ENCODE measurements at regions not wholly inside any gene's neighbourhood (a gene's known extent, or its start where the extent isn't known, plus 50 kb on each side); places are given as distances from the start of the nearest gene placed in this dataset.
"Not testable (repeated sequence)": the region's sequence is repeated elsewhere in the genome, so short reads cannot be mapped to it uniquely, and the experiment has no call there.

GRCh38 chr6:170038251-170038650 lies 252.6 kb downstream of the DLL1 start:
- H3K9me2 ChIP-seq (ENCODE audit: insufficient read depth): no peaks in the 10 kb centered on the region
- no peak overlapping the region; the same call in 1 of the 2 replicates for H3K4me3 ChIP-seq
- 78 to 80% methylated on average over 7 of the region's 7 CpGs for whole genome bisulfite sequencing, 2 experiments (ENCODE audit: low coverage in 1 of 2, low lambda C conversion rate in 2 of 2, missing lambda C conversion rate in 2 of 2)
- H3K4me1 ChIP-seq (ENCODE audit: insufficient read depth): peaks cover 8% of the 10 kb centered on the region; the same call in 1 of the 2 replicates
- H3F3A ChIP-seq (ENCODE audit: insufficient read depth): no peaks in the 10 kb centered on the region
- no peaks in the 10 kb centered on the region for H3K79me2 ChIP-seq (ENCODE audit: insufficient read depth)
- no peak overlapping the region for H3K27ac ChIP-seq
- no peak for DNase-seq
- H3K27me3 ChIP-seq (replicated peaks; ENCODE audit: insufficient read depth): no peaks in the 10 kb centered on the region
- no peaks in the 10 kb centered on the region for H3K36me3 ChIP-seq (ENCODE audit: low read depth)
- no peaks in the 10 kb centered on the region for H3K9me3 ChIP-seq (ENCODE audit: low read depth)
- no peaks in the 10 kb centered on the region for H4K20me1 ChIP-seq (ENCODE audit: insufficient read depth)
- in situ Hi-C loops (cut with MboI): no loop called here
- no peak overlapping the region for H3K9ac ChIP-seq
- no peak overlapping the region; the same call in 1 of the 2 replicates for H2AFZ ChIP-seq
- TF ChIP-seq EZH2phosphoT487 (IDR thresholded peaks at IDR 0.05; ENCODE audit: insufficient read depth, low read depth) (no peak), EZH2 (IDR thresholded peaks at IDR 0.05; ENCODE audit: insufficient read depth, poor library complexity, severe bottlenecking) (no peak)
- no peak overlapping the region for H3K4me2 ChIP-seq (ENCODE audit: unreplicated experiment)

DNA sequence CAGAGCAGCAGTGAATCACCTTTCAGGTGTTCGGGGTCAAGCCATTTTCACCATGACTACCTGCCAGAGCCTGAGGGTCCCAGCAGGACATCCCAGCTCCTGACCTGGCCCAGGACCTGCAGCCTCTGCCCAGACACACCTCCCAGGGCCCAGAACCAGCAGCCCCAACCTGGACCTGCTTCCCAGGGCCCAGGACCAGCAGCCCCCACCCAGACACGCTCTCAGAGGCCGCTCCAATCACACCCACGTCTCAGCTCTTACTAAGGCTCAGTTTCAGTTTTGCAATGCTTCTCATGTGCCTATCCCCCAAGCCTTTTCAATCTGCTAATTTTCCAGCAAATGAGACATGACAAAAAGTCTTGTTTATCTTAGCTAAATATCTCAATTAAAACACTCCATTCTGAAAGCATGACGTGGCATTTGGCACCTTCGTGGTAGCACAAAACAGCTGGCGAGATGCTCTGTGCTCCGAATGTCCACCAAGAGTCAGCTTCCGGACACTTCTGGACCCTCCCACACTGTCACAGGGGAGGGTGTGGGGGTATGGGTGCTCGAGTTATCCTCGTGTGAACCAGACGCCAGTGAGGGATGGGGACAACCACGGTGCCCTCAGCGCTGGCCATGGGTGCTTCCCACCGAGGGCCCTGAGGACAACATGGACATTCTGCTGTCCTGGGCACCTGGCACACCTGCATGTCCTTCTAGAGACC lies 253.2 kb downstream of the DLL1 start:
- Histone ChIP-seq H3K9me2 (ENCODE audit: insufficient read depth) (no peaks in the 10 kb centered on the region), H3F3A (ENCODE audit: insufficient read depth) (no peaks in the 10 kb centered on the region), H3K36me3 (ENCODE audit: low read depth) (no peaks in the 10 kb centered on the region), H3K9me3 (ENCODE audit: low read depth) (no peaks in the 10 kb centered on the region), H4K20me1 (ENCODE audit: insufficient read depth) (no peaks in the 10 kb centered on the region), H3K9ac (peak overlapping the region; percentile 11; the same call in 1 of the 2 replicates), H3K4me1 (ENCODE audit: insufficient read depth) (peaks cover 8% of the 10 kb centered on the region; the same call in 1 of the 2 replicates), H3K27me3 (replicated peaks; ENCODE audit: insufficient read depth) (no peaks in the 10 kb centered on the region), H3K4me2 (ENCODE audit: unreplicated experiment) (peak overlapping the region; percentile 71), H3K4me3 (peak overlapping the region; percentile 57), H3K79me2 (ENCODE audit: insufficient read depth) (no peaks in the 10 kb centered on the region), H2AFZ (peak overlapping the region; percentile 62), H3K27ac (no peak overlapping the region)
- peak; percentile 61 for DNase-seq
- WGBS, 2 experiments (ENCODE audit: low coverage in 1 of 2, low lambda C conversion rate in 2 of 2, missing lambda C conversion rate in 2 of 2): 20 to 21% methylated on average over 15 of the region's 15 CpGs
- in situ Hi-C loops (cut with MboI): no loop called here
- no peak for TF ChIP-seq EZH2 (IDR thresholded peaks at IDR 0.05; ENCODE audit: insufficient read depth, poor library complexity, severe bottlenecking)
- TF ChIP-seq EZH2phosphoT487 (IDR thresholded peaks at IDR 0.05; ENCODE audit: insufficient read depth, low read depth): no peak

DNA sequence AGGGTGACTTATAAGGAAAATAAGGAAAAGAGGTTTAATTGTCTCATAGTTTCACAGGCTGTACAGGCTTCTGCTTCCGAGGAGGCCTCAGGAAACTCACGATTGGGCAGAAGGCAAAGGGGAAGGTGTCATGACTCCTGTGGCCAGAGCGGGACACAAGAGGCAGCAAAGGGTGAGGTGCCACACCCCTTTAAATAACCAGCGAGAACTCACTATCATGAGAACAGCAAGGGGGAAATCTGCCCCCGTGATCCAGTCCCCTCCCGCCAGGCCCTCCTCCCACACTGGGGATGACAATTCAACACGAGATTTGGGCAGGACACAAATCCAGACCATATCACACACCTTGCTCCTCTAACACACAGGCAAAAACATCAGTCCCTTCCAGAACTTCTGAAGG lies 254.0 kb downstream of the DLL1 start:
- Histone ChIP-seq H3K4me1 (ENCODE audit: insufficient read depth) (peaks cover 8% of the 10 kb centered on the region; the same call in 1 of the 2 replicates), H3K9ac (no peak overlapping the region), H3K36me3 (ENCODE audit: low read depth) (no peaks in the 10 kb centered on the region), H3K4me2 (ENCODE audit: unreplicated experiment) (no peak overlapping the region), H3K9me2 (ENCODE audit: insufficient read depth) (no peaks in the 10 kb centered on the region), H3K27me3 (replicated peaks; ENCODE audit: insufficient read depth) (no peaks in the 10 kb centered on the region), H4K20me1 (ENCODE audit: insufficient read depth) (no peaks in the 10 kb centered on the region), H3F3A (ENCODE audit: insufficient read depth) (no peaks in the 10 kb centered on the region), H3K79me2 (ENCODE audit: insufficient read depth) (no peaks in the 10 kb centered on the region), H3K4me3 (no peak overlapping the region), H2AFZ (no peak overlapping the region), H3K9me3 (ENCODE audit: low read depth) (no peaks in the 10 kb centered on the region), H3K27ac (no peak overlapping the region)
- WGBS, 2 experiments (ENCODE audit: low coverage in 1 of 2, low lambda C conversion rate in 2 of 2, missing lambda C conversion rate in 2 of 2): 83 to 90% methylated on average over 7 of the region's 7 CpGs
- in situ Hi-C loops (cut with MboI): no loop called here
- no peak for DNase-seq
- TF ChIP-seq EZH2 (IDR thresholded peaks at IDR 0.05; ENCODE audit: insufficient read depth, poor library complexity, severe bottlenecking): no peak

GRCh38 chr6:170036367-170036766 lies 254.5 kb downstream of the DLL1 start:
- WGBS, 2 experiments (ENCODE audit: low coverage in 1 of 2, low lambda C conversion rate in 2 of 2, missing lambda C conversion rate in 2 of 2): 4 to 6% methylated on average over 1 of the region's 1 CpG

More at GRCh38 chr6:170036367-170036766, 254.5 kb downstream of the DLL1 start:
- H3K9ac ChIP-seq; H3K36me3 ChIP-seq (ENCODE audit: low read depth); H3K4me1 ChIP-seq (ENCODE audit: insufficient read depth); H3K27me3 ChIP-seq (replicated peaks; ENCODE audit: insufficient read depth); H4K20me1 ChIP-seq (ENCODE audit: insufficient read depth); H3K4me3 ChIP-seq; H3K27ac ChIP-seq; H3K9me2 ChIP-seq (ENCODE audit: insufficient read depth); H3K4me2 ChIP-seq (ENCODE audit: unreplicated experiment); H3K9me3 ChIP-seq (ENCODE audit: low read depth); DNase-seq; in situ Hi-C loops (cut with MboI); H2AFZ ChIP-seq; H3K79me2 ChIP-seq (ENCODE audit: insufficient read depth); H3F3A ChIP-seq (ENCODE audit: insufficient read depth): not testable (repeated sequence)
